Breast epithelium (tissue), 3 donors: ENCODE measurements at regions not wholly inside any gene's neighbourhood (a gene's known extent, or its start where the extent isn't known, plus 50 kb on each side); places are given as distances from the start of the nearest gene placed in this dataset.

Experiments
- CTCF ChIP-seq, 3 donors: fragments of 450-650 bp; IDR thresholded peaks; one replicate each; pipeline ENCODE4 v1.5.1; 2016 to 2017; ENCODE audit warnings: antibody characterized with exemption in 3 of 3, mild to moderate bottlenecking in 3 of 3, moderate library complexity in 3 of 3
- POLR2A ChIP-seq: fragments of 450-650 bp; IDR thresholded peaks from one replicate; pipeline ENCODE4 v1.6.1; 2016; ENCODE audit warnings: antibody characterized with exemption, mild to moderate bottlenecking, moderate library complexity
- POLR2AphosphoS5 ChIP-seq, 3 donors: sonication (generic); formaldehyde crosslinking; IDR thresholded peaks; one replicate each; pipeline ENCODE4 v1.6.1; 2017; ENCODE audit warnings: antibody characterized with exemption in 3 of 3

- no peak for TF ChIP-seq POLR2A
- no peak for TF ChIP-seq CTCF (IDR thresholded peaks at IDR 0.05)
- no peak for TF ChIP-seq POLR2AphosphoS5 (IDR thresholded peaks at IDR 0.05)
These were observed 157.8 kb downstream of the SLCO4C1 start for GRCh38 chr5:102138243-102138653.
